Neutrophil (primary cell): ENCODE measurements at regions not wholly inside any gene's neighbourhood (a gene's known extent, or its start where the extent isn't known, plus 50 kb on each side); places are given as distances from the start of the nearest gene placed in this dataset.

Source experiments
- H3K27ac ChIP-seq: fragments of 200-600 bp; sonication (generic); 2 replicates; pipeline ENCODE4 v1.5.1; 2016; ENCODE audit warnings: mild to moderate bottlenecking, moderate library complexity
- H3K27me3 ChIP-seq: fragments of 200-600 bp; sonication (generic); 2 replicates; pipeline ENCODE4 v1.6.0; 2016; ENCODE audit warnings: mild to moderate bottlenecking
- H3K36me3 ChIP-seq: fragments of 200-600 bp; sonication (generic); 2 replicates; pipeline ENCODE4 v1.5.1; 2017
- H3K4me1 ChIP-seq, 2 experiments: fragments of 200-600 bp in 1 of 2; sonication (generic) in 1 of 2; 1 replicate in 1 of 2; 2 replicates in 1 of 2; pipeline versions ENCODE4 v1.5.1 to v1.6.1; 2013 to 2016; ENCODE audit warnings: low read depth in 1 of 2, low read length in 1 of 2, mild to moderate bottlenecking in 1 of 2, moderate library complexity in 1 of 2; ENCODE audit not compliant: control insufficient read depth in 1 of 2, insufficient read depth in 1 of 2
- H3K4me3 ChIP-seq, 2 experiments: fragments of 200-600 bp in 1 of 2; sonication (generic) in 1 of 2; 1 replicate in 1 of 2; 2 replicates in 1 of 2; pipeline ENCODE4 v1.5.1; 2013 to 2016; ENCODE audit warnings: low read depth in 1 of 2, low read length in 1 of 2, mild to moderate bottlenecking in 1 of 2, moderate library complexity in 1 of 2
- H3K9me3 ChIP-seq: fragments of 200-600 bp; sonication (generic); 2 replicates; pipeline ENCODE4 v1.5.1; 2016
- CTCF ChIP-seq: fragments of 200-600 bp; sonication (generic); IDR thresholded peaks from 2 replicates; pipeline ENCODE4 v1.5.1; 2016; ENCODE audit warnings: antibody characterized with exemption

- Histone ChIP-seq H3K36me3 (no peaks in the 10 kb centered on the region), H3K27me3 (peaks cover 53% of the 10 kb centered on the region), H3K4me1 (peaks cover 11 to 13% of the 10 kb centered on the region in 2 experiments), H3K4me3 (no peak overlapping the region), H3K9me3 (no peaks in the 10 kb centered on the region), H3K27ac (no peak overlapping the region)
- no peak for TF ChIP-seq CTCF
These were observed 66.3 kb upstream of the HES1 start for GRCh38 chr3:194069421-194070219.

DNA sequence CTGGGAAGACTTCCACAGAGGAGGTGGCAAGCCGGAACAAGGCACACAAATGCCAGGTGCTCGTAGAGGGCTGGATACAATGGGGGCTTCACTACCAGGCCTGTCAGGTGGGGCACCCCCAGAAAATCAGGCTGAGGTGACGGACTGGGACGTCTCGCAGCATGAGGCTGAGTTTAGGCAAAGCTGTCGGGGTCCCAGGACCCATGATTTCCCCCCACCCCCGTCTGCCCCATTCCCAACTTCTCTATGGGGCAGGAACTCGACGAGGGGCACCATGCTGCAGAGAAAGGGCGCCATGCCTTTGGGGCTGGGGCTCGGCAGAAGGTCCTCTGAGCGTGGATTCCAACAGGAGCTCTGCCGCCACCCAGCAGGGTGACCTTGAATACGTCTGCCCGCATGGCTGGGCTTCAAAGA is 65.7 kb upstream of the HES1 start:
- TF ChIP-seq CTCF: no peak
- Histone ChIP-seq H3K9me3 (no peaks in the 10 kb centered on the region), H3K27me3 (peaks cover 53% of the 10 kb centered on the region), H3K4me1 (peaks cover 11 to 13% of the 10 kb centered on the region in 2 experiments), H3K27ac (no peak overlapping the region), H3K4me3 (peak overlapping the region; percentile 51 to 53), H3K36me3 (no peaks in the 10 kb centered on the region)

DNA sequence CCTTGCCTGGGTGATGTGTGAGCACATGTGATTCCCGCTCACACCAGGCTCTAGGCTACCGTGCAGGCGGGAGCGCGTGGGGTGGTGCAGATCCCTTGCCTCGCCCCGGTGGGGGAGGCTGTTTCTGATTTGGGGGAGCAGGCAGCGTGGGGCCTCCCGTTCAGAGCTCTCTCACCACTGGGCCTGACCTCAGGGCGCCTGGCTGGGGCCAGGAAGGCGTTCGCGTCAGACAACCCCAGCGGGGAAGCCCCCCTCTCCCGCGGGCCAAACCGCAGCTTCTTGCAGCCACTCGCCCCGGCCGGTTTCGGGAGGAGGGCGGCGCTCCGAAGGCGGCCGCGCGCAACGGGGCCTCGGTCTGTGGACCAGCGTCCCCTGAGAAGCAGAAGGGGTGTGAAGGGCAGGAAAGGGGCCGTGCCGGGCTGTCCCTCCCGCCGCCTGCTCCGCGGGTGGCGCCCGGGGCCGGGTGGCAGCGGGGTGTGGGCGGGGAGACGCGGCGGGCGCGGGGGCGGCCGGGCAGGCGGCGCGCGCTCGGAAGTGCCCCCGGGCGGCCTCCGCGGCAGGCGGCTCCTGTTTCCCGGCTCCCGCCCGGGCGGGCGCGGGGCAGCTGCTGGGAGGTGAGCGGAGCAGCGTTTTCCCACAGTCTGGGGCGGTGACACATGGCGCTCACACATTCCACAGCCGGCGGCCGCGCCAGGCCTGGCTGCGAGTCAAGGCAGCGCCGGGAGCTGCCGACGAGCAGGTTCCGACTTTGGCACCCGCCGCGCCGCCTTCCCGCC is 65.1 kb upstream of the HES1 start:
- H3K36me3 ChIP-seq: no peaks in the 10 kb centered on the region
- H3K27ac ChIP-seq: no peak overlapping the region
- no peaks in the 10 kb centered on the region for H3K9me3 ChIP-seq
- peaks cover 53% of the 10 kb centered on the region for H3K27me3 ChIP-seq
- H3K4me1 ChIP-seq: peaks cover 11 to 13% of the 10 kb centered on the region in 2 experiments
- H3K4me3 ChIP-seq: peak overlapping the region; percentile 51 to 53
- no peak for TF ChIP-seq CTCF

DNA sequence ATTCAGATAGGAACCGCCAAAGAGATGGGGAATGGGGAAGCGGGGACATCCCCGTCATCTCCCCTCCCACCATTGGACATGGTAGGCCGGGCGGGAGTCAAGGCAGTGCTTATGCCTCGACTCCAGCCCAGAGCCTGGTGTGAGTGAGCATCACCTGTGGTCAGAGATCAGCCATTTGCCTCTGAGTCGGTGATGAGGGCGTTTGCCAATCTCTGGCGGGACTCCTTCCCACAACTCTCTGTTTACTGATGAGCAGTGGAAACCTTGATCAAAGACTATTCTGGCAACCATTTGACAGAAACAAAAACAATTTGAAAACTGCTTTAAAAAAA is 63.9 kb upstream of the HES1 start:
- Histone ChIP-seq H3K27me3 (peaks cover 60% of the 10 kb centered on the region), H3K36me3 (no peaks in the 10 kb centered on the region), H3K4me3 (no peak overlapping the region), H3K9me3 (no peaks in the 10 kb centered on the region), H3K4me1 (peaks cover 11 to 13% of the 10 kb centered on the region in 2 experiments), H3K27ac (no peak overlapping the region)
- no peak for TF ChIP-seq CTCF

GRCh38 chr3:194072691-194073279 is 63.2 kb upstream of the HES1 start:
- Histone ChIP-seq H3K27me3 (peaks cover 67% of the 10 kb centered on the region), H3K27ac (no peak overlapping the region), H3K4me3 (no peak overlapping the region), H3K4me1 (peaks cover 11 to 13% of the 10 kb centered on the region in 2 experiments), H3K9me3 (no peaks in the 10 kb centered on the region), H3K36me3 (no peaks in the 10 kb centered on the region)
- no peak for TF ChIP-seq CTCF
